Endodermal cell (in vitro differentiated cells): ENCODE measurements at regions not wholly inside any gene's neighbourhood (a gene's known extent, or its start where the extent isn't known, plus 50 kb on each side); places are given as distances from the start of the nearest gene placed in this dataset.
A peak's percentile ranks its signal among the peaks of the same experiment; 100 is the strongest.

Source experiments
- DNase-seq: peaks from one replicate; pipeline ENCODE4 v3.0.0-alpha.2; 2017
- H3K27ac ChIP-seq: 2 replicates; pipeline ENCODE4 v1.5.1; 2013; ENCODE audit warnings: mild to moderate bottlenecking, low read depth, low read length, moderate library complexity
- H3K27me3 ChIP-seq: 2 replicates; pipeline ENCODE4 v1.6.1; 2013; ENCODE audit warnings: mild to moderate bottlenecking, low read length, moderate library complexity; ENCODE audit not compliant: insufficient read depth, control insufficient read depth, poor library complexity, severe bottlenecking
- H3K36me3 ChIP-seq: 2 replicates; pipeline ENCODE4 v1.7.0; 2013; ENCODE audit warnings: mild to moderate bottlenecking, low read length, moderate library complexity; ENCODE audit not compliant: control insufficient read depth, insufficient read depth
- H3K4me1 ChIP-seq: one replicate; pipeline ENCODE4 v1.7.0; 2013; ENCODE audit warnings: low read length; ENCODE audit not compliant: control insufficient read depth, insufficient read depth
- H3K4me3 ChIP-seq: 2 replicates; pipeline ENCODE4 v1.5.1; 2013; ENCODE audit warnings: mild to moderate bottlenecking, low read length, moderate library complexity
- H3K9ac ChIP-seq: 2 replicates; pipeline ENCODE4 v1.6.1; 2013; ENCODE audit warnings: mild to moderate bottlenecking, low read length, moderate library complexity; ENCODE audit not compliant: poor library complexity, severe bottlenecking; ENCODE audit errors: extremely low read depth
- H3K9me3 ChIP-seq: 2 replicates; pipeline ENCODE4 v1.6.1; 2013; ENCODE audit warnings: mild to moderate bottlenecking, low read length, moderate library complexity; ENCODE audit not compliant: control insufficient read depth
- H3K27ac Mint-ChIP-seq: 2 replicates; pipeline ENCODE4 v1.8.0; 2020; ENCODE audit warnings: mixed read lengths
- H3K27me3 Mint-ChIP-seq: 2 replicates; pipeline ENCODE4 v1.8.0; 2021; ENCODE audit warnings: mild to moderate bottlenecking, mixed read lengths; ENCODE audit not compliant: insufficient read depth
- H3K36me3 Mint-ChIP-seq: 2 replicates; pipeline ENCODE4 v1.8.0; 2020; ENCODE audit warnings: low read depth, mixed read lengths
- H3K4me1 Mint-ChIP-seq: 2 replicates; pipeline ENCODE4 v1.8.0; 2020; ENCODE audit warnings: mixed read lengths
- H3K4me3 Mint-ChIP-seq: 2 replicates; pipeline ENCODE4 v1.8.0; 2020; ENCODE audit warnings: mild to moderate bottlenecking, moderate library complexity, mixed read lengths
- H3K9me3 Mint-ChIP-seq: 2 replicates; pipeline ENCODE4 v1.8.0; 2020; ENCODE audit warnings: mild to moderate bottlenecking, mixed read lengths
- WGBS, 2 experiments: methylation state at CpG; one replicate each; pipeline versions ENCODE4 v1.1.5 to v1.1.7; 2013; ENCODE audit warnings: missing lambda C conversion rate in 2 of 2, mixed read lengths in 1 of 2; ENCODE audit not compliant: insufficient coverage in 1 of 2, insufficient read length in 1 of 2; 5-methylcytosine and 5-hydroxymethylcytosine counted together
- TF ChIP-seq, protein P1 (sequence below): fragments of 200-600 bp; sonication (generic); conservative IDR thresholded peaks from 2 replicates; pipeline ENCODE4 v1.5.0; 2021; ENCODE audit warnings: antibody characterized with exemption, mild to moderate bottlenecking

DNA sequence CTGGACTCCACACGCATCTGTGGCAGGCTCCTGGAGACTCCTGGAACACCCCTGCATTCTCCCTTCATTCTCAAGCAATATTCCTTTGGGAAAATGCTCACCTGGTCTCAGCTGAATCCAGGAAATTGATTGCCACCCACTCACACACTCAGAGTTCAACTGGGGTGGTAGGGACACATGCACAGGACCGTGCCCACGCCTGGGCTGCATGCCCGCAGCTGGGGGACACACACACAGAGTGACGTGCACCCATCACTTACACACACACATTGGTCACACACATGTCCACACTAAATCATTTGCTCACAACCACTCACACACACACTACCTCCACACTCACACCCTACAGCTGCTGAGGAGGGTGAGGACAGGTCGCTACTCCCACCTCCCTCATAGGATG, 84.8 kb downstream of the ENGASE start:
- Mint-ChIP-seq H3K36me3 (no peaks in the 10 kb centered on the region), H3K4me1 (no peaks in the 10 kb centered on the region), H3K27ac (peak overlapping the region; percentile 55), H3K27me3 (no peaks in the 10 kb centered on the region), H3K9me3 (no peaks in the 10 kb centered on the region), H3K4me3 (no peak overlapping the region)
- TF ChIP-seq, protein P1, sequence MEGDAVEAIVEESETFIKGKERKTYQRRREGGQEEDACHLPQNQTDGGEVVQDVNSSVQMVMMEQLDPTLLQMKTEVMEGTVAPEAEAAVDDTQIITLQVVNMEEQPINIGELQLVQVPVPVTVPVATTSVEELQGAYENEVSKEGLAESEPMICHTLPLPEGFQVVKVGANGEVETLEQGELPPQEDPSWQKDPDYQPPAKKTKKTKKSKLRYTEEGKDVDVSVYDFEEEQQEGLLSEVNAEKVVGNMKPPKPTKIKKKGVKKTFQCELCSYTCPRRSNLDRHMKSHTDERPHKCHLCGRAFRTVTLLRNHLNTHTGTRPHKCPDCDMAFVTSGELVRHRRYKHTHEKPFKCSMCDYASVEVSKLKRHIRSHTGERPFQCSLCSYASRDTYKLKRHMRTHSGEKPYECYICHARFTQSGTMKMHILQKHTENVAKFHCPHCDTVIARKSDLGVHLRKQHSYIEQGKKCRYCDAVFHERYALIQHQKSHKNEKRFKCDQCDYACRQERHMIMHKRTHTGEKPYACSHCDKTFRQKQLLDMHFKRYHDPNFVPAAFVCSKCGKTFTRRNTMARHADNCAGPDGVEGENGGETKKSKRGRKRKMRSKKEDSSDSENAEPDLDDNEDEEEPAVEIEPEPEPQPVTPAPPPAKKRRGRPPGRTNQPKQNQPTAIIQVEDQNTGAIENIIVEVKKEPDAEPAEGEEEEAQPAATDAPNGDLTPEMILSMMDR = no peak
- Histone ChIP-seq H3K9ac (no peak overlapping the region), H3K4me3 (no peak overlapping the region), H3K27ac (no peak overlapping the region), H3K9me3 (no peaks in the 10 kb centered on the region), H3K4me1 (no peaks in the 10 kb centered on the region), H3K36me3 (no peaks in the 10 kb centered on the region), H3K27me3 (no peaks in the 10 kb centered on the region)
- WGBS, 2 experiments = 80 to 91% methylated on average over 2 to 6 of the region's 6 CpGs
- no peak for DNase-seq

DNA sequence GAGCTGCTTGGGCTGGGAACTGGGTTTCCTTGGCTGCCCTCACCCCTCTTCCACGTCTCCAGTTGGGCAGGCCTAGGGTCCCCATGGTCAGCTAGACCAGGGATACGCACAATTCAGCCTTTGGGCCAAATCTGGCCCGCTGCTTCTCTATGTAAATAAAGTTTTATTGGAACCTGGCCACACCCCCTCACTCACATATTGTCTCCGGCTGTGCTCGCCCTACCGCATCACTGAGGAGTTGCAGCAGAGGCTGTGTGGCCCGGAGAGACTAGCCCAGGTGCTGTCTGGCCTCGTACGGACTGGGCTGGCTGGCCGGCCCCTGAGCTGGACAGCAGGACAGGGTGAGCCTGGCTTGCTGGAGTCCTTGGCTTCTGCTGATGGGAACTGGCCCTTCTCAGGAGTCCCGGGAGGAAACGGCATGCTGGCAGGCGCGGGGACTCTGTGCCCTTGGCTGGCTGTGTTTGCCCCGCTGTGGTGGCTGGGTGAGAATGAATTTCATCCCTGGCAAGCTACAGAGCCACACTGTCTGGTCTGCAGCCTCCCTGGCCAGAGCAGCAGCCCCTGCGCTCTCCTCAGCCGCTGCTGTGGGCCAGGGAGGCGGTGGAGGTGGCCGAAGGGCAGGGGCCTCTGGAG, 82.0 kb downstream of the ENGASE start:
- Histone ChIP-seq H3K9me3 (no peaks in the 10 kb centered on the region), H3K27me3 (no peaks in the 10 kb centered on the region), H3K9ac (no peak overlapping the region), H3K4me3 (no peak overlapping the region), H3K36me3 (no peaks in the 10 kb centered on the region), H3K27ac (no peak overlapping the region), H3K4me1 (no peaks in the 10 kb centered on the region)
- 86 to 89% methylated on average over 11 to 19 of the region's 19 CpGs for WGBS, 2 experiments
- DNase-seq = no peak
- no peaks in the 10 kb centered on the region for H3K9me3 Mint-ChIP-seq
- H3K4me1 Mint-ChIP-seq = peaks cover 3% of the 10 kb centered on the region
- TF ChIP-seq, protein P1 = no peak
- no peak overlapping the region for H3K4me3 Mint-ChIP-seq
- H3K27ac Mint-ChIP-seq = no peak overlapping the region
- no peaks in the 10 kb centered on the region for H3K36me3 Mint-ChIP-seq
- no peaks in the 10 kb centered on the region for H3K27me3 Mint-ChIP-seq

DNA sequence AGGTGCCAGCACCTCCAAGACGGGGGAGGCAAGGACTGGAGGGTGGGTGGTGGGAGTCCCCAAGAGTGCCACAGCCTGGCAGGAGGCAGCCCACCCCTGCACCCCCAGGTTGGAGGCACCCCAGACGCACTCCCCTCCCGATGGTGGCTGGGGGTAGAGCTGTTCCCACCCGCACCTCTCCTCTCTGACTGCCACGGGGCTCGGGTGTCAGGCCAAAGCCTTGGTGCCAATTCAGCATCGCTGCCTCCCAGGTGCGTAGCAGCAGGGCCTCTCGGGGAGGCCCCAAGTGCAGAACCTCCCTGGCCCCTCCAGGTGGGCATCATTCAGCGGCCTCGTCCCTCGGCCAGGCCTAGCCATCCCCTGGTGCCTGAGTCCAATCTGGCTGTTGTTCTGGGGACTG, 81.1 kb downstream of the ENGASE start:
- WGBS, 2 experiments = 93 to 98% methylated on average over 7 to 12 of the region's 12 CpGs
- no peaks in the 10 kb centered on the region for H3K36me3 ChIP-seq
- Mint-ChIP-seq H3K4me1 (peaks cover 3% of the 10 kb centered on the region), H3K36me3 (no peaks in the 10 kb centered on the region), H3K27me3 (no peaks in the 10 kb centered on the region), H3K4me3 (no peak overlapping the region), H3K9me3 (no peaks in the 10 kb centered on the region), H3K27ac (no peak overlapping the region)
- H3K27ac ChIP-seq = no peak overlapping the region
- no peaks in the 10 kb centered on the region for H3K4me1 ChIP-seq
- H3K27me3 ChIP-seq = no peaks in the 10 kb centered on the region
- no peak overlapping the region for H3K4me3 ChIP-seq
- H3K9me3 ChIP-seq = no peaks in the 10 kb centered on the region
- TF ChIP-seq, protein P1 = no peak
- DNase-seq = no peak
- no peak overlapping the region for H3K9ac ChIP-seq
